ENCODE measurements at regions not wholly inside any gene's neighbourhood (a gene's known extent, or its start where the extent isn't known, plus 50 kb on each side); places are given as distances from the start of the nearest gene placed in this dataset.
"Not testable (repeated sequence)": the region's sequence is repeated elsewhere in the genome, so short reads cannot be mapped to it uniquely, and the experiment has no call there.

DNA sequence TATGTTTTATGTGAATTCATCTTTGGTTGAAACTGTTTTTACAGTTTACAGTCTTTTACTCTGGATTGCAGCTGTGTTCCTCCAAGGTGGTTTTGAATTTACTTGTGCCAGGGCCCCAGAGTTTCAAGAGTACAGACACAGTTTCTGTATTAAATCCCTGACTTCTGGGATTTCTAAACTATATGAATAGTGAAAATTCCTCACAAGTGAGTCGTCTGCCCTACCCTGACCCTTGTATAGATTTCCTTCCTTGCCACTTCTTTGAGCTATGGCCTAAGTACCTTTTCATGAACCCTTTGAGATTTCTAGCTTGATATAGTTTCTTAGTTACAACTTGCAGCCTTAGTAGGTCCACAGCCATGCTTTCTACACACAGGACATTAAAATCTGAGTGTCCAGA, 700.8 kb downstream of the CDY1 start:
- H3K4me1 ChIP-seq (replicated peaks; ENCODE audit: insufficient read depth); intact Hi-C loops (cut with micrococcal nuclease; ENCODE audit: unreplicated experiment); H3K4me2 ChIP-seq; CTCF ChIA-PET; H3K27ac ChIP-seq; DNase-seq; BruUV-seq (replicated peaks); H3K36me3 ChIP-seq (ENCODE audit: low read depth); H3K4me3 ChIP-seq; H3K27me3 ChIP-seq (ENCODE audit: insufficient read depth, low read depth); H3K9me2 ChIP-seq (ENCODE audit: insufficient read depth); POLR2A ChIA-PET (ENCODE audit: unreplicated experiment); H4K20me1 ChIP-seq (ENCODE audit: insufficient read depth); H3F3A ChIP-seq (ENCODE audit: insufficient read depth, low read depth); H3K79me2 ChIP-seq (ENCODE audit: low read depth); H2AFZ ChIP-seq; H3K9me3 ChIP-seq (ENCODE audit: insufficient read depth, low read depth): not testable (repeated sequence)

GRCh38 chrY:26352931-26353330, 731.0 kb downstream of the CDY1 start:
- intact Hi-C loops (cut with micrococcal nuclease; ENCODE audit: unreplicated experiment) = not testable (repeated sequence)

DNA sequence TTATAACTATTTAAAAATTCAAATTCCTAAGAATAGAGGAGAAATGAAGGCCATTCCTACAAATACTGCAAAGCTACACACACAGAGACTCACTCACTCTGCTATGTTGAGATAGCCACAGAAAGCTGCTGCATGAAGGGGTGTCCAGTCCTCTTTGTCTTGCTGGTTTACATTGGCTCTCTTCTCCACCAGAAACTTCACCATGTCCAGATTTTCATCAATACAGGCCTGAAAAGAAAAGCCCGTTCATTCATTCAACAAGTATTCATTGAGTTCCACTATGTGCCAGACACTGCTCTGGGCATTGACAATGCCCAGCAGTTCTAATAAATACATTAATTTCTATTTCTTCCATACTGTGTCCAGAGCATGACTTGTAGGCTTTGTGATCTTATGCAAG, 732.3 kb downstream of the CDY1 start:
- Histone ChIP-seq H3K9me3 (ENCODE audit: insufficient read depth, low read depth) (no peaks in the 10 kb centered on the region), H3K4me3 (no peak overlapping the region), H2AFZ (no peak overlapping the region), H3K4me1 (replicated peaks; ENCODE audit: insufficient read depth) (no peaks in the 10 kb centered on the region), H3K27me3 (ENCODE audit: insufficient read depth, low read depth) (no peaks in the 10 kb centered on the region), H3K9me2 (ENCODE audit: insufficient read depth) (no peaks in the 10 kb centered on the region), H3F3A (ENCODE audit: insufficient read depth, low read depth) (no peaks in the 10 kb centered on the region), H3K4me2 (no peak overlapping the region), H3K36me3 (ENCODE audit: low read depth) (no peaks in the 10 kb centered on the region), H3K79me2 (ENCODE audit: low read depth) (no peaks in the 10 kb centered on the region), H4K20me1 (ENCODE audit: insufficient read depth) (no peaks in the 10 kb centered on the region), H3K27ac (no peak overlapping the region)
- BruUV-seq (replicated peaks) = no TSS peak
- CTCF ChIA-PET = no interaction called here
- DNase-seq = no peak
- intact Hi-C loops (cut with micrococcal nuclease; ENCODE audit: unreplicated experiment) = no loop called here
- POLR2A ChIA-PET (ENCODE audit: unreplicated experiment) = no interaction called here
- TF ChIP-seq EZH2 (IDR thresholded peaks at IDR 0.05; ENCODE audit: low read depth) = no peak
- TF ChIP-seq, protein P1, sequence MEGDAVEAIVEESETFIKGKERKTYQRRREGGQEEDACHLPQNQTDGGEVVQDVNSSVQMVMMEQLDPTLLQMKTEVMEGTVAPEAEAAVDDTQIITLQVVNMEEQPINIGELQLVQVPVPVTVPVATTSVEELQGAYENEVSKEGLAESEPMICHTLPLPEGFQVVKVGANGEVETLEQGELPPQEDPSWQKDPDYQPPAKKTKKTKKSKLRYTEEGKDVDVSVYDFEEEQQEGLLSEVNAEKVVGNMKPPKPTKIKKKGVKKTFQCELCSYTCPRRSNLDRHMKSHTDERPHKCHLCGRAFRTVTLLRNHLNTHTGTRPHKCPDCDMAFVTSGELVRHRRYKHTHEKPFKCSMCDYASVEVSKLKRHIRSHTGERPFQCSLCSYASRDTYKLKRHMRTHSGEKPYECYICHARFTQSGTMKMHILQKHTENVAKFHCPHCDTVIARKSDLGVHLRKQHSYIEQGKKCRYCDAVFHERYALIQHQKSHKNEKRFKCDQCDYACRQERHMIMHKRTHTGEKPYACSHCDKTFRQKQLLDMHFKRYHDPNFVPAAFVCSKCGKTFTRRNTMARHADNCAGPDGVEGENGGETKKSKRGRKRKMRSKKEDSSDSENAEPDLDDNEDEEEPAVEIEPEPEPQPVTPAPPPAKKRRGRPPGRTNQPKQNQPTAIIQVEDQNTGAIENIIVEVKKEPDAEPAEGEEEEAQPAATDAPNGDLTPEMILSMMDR (conservative IDR thresholded peaks at IDR 0.05) = no peak

More at GRCh38 chrY:26352931-26353330, 731.0 kb downstream of the CDY1 start:
- H3F3A ChIP-seq (ENCODE audit: insufficient read depth, low read depth); DNase-seq; CTCF ChIA-PET; POLR2A ChIA-PET (ENCODE audit: unreplicated experiment); H3K27me3 ChIP-seq (ENCODE audit: insufficient read depth, low read depth); H3K36me3 ChIP-seq (ENCODE audit: low read depth); H4K20me1 ChIP-seq (ENCODE audit: insufficient read depth); H3K4me2 ChIP-seq; H3K79me2 ChIP-seq (ENCODE audit: low read depth); H3K9me2 ChIP-seq (ENCODE audit: insufficient read depth); H2AFZ ChIP-seq; H3K4me1 ChIP-seq (replicated peaks; ENCODE audit: insufficient read depth); BruUV-seq (replicated peaks); H3K9me3 ChIP-seq (ENCODE audit: insufficient read depth, low read depth); H3K4me3 ChIP-seq; H3K27ac ChIP-seq: not testable (repeated sequence)

- H3K27ac ChIP-seq; H3K4me1 ChIP-seq (replicated peaks; ENCODE audit: insufficient read depth); H3K27me3 ChIP-seq (ENCODE audit: insufficient read depth, low read depth); H3K36me3 ChIP-seq (ENCODE audit: low read depth); BruUV-seq (replicated peaks); DNase-seq; H3K9me2 ChIP-seq (ENCODE audit: insufficient read depth); H3K79me2 ChIP-seq (ENCODE audit: low read depth); H2AFZ ChIP-seq; H3K4me2 ChIP-seq; POLR2A ChIA-PET (ENCODE audit: unreplicated experiment); H3K9me3 ChIP-seq (ENCODE audit: insufficient read depth, low read depth); H3F3A ChIP-seq (ENCODE audit: insufficient read depth, low read depth); H3K4me3 ChIP-seq; intact Hi-C loops (cut with micrococcal nuclease; ENCODE audit: unreplicated experiment); CTCF ChIA-PET; H4K20me1 ChIP-seq (ENCODE audit: insufficient read depth): not testable (repeated sequence)
Measured at GRCh38 chrY:26359869-26360268, 738.0 kb downstream of the CDY1 start.

DNA sequence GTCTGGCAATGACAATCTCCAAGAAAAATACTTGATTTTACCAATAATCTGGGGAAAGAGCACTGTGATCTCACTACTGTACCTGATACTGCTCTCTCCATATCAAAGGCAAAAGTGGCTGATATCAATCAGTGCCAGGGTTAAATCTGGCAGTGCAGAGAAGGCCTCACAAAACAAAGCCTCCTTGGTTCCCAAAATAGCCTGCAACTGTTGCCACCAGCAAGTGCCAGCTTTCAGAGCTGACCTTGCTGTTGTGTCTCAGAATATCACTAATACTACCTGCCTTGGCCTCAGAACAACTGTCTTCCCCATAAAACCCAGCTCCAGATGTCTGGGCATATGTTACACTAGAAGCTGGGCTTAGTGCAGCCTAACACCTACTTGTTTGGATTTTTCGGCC, 738.6 kb downstream of the CDY1 start:
- H3K4me1 ChIP-seq (replicated peaks; ENCODE audit: insufficient read depth); CTCF ChIA-PET; H2AFZ ChIP-seq; H3K4me3 ChIP-seq; H3K9me2 ChIP-seq (ENCODE audit: insufficient read depth); H3K27me3 ChIP-seq (ENCODE audit: insufficient read depth, low read depth); H3K9me3 ChIP-seq (ENCODE audit: insufficient read depth, low read depth); H3F3A ChIP-seq (ENCODE audit: insufficient read depth, low read depth); H3K27ac ChIP-seq; BruUV-seq (replicated peaks); H3K4me2 ChIP-seq; H3K36me3 ChIP-seq (ENCODE audit: low read depth); POLR2A ChIA-PET (ENCODE audit: unreplicated experiment); intact Hi-C loops (cut with micrococcal nuclease; ENCODE audit: unreplicated experiment); H3K79me2 ChIP-seq (ENCODE audit: low read depth); H4K20me1 ChIP-seq (ENCODE audit: insufficient read depth); DNase-seq: not testable (repeated sequence)

DNA sequence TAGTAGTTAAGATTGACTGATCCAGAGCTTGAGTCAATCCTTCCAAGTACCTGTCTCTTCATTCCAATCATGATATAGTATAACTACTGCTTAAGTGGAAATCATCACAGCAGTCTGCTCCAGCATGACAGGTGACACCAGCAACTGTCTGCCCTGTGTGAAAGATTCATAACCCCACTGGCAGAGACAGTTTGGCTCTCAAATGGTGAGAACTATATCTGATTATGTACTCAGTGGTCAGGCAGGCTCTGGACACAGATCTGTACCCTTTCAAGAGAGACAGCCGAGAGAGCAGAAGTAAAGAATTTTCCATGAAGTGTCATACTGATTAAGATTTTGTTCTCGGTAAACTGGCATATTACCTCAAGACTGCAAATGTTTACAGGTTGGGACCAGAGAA, 741.5 kb downstream of the CDY1 start:
- H3K27me3 ChIP-seq (ENCODE audit: insufficient read depth, low read depth); DNase-seq; CTCF ChIA-PET; H3K27ac ChIP-seq; H4K20me1 ChIP-seq (ENCODE audit: insufficient read depth); H3K9me3 ChIP-seq (ENCODE audit: insufficient read depth, low read depth); H3K79me2 ChIP-seq (ENCODE audit: low read depth); intact Hi-C loops (cut with micrococcal nuclease; ENCODE audit: unreplicated experiment); BruUV-seq (replicated peaks); H3K4me2 ChIP-seq; H3K4me1 ChIP-seq (replicated peaks; ENCODE audit: insufficient read depth); H3K36me3 ChIP-seq (ENCODE audit: low read depth); H2AFZ ChIP-seq; POLR2A ChIA-PET (ENCODE audit: unreplicated experiment); H3K4me3 ChIP-seq; H3F3A ChIP-seq (ENCODE audit: insufficient read depth, low read depth); H3K9me2 ChIP-seq (ENCODE audit: insufficient read depth): not testable (repeated sequence)

DNA sequence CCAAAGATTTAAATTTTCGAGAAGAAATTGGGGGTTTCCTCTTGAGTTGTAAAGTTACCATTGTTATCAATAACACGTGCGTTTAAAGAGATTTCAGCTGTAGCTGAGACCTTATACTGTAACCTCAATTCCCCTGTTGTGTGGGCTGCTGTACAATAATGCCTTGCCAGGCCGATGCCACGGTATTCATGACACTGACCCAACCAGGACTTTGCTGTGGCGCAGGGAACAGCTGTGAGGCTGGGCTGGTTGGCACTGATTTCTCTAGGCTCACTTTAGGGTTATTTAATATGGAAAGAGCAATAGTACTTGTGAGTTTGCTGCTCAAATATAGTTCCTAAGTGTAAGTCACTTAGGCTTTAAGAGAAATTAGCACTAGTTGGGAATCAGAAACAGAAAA, 744.2 kb downstream of the CDY1 start:
- H3K4me2 ChIP-seq; H3K4me1 ChIP-seq (replicated peaks; ENCODE audit: insufficient read depth); H3F3A ChIP-seq (ENCODE audit: insufficient read depth, low read depth); H3K79me2 ChIP-seq (ENCODE audit: low read depth); H2AFZ ChIP-seq; intact Hi-C loops (cut with micrococcal nuclease; ENCODE audit: unreplicated experiment); H3K27ac ChIP-seq; CTCF ChIA-PET; H3K27me3 ChIP-seq (ENCODE audit: insufficient read depth, low read depth); H4K20me1 ChIP-seq (ENCODE audit: insufficient read depth); H3K4me3 ChIP-seq; POLR2A ChIA-PET (ENCODE audit: unreplicated experiment); H3K36me3 ChIP-seq (ENCODE audit: low read depth); H3K9me2 ChIP-seq (ENCODE audit: insufficient read depth); H3K9me3 ChIP-seq (ENCODE audit: insufficient read depth, low read depth); BruUV-seq (replicated peaks); DNase-seq: not testable (repeated sequence)
